ENCODE measurements at regions not wholly inside any gene's neighbourhood (a gene's known extent, or its start where the extent isn't known, plus 50 kb on each side); places are given as distances from the start of the nearest gene placed in this dataset.

GRCh38 chr6:146990821-146991798, 213.1 kb upstream of the STXBP5 start:
- Histone ChIP-seq H3K36me3 (ENCODE audit: control insufficient read depth in 4 of 4, insufficient read depth in 4 of 4, low read length in 4 of 4) (no peaks in the 10 kb centered on the region), H3K9ac (ENCODE audit: insufficient read depth in 1 of 2, low read length in 2 of 2) (no peak overlapping the region), H3K27me3 (ENCODE audit: control insufficient read depth in 3 of 3, insufficient read depth in 3 of 3, low read length in 2 of 3) (no peaks in the 10 kb centered on the region), H3K4me1 (ENCODE audit: control insufficient read depth in 5 of 5, insufficient read depth in 5 of 5, low read length in 5 of 5) (no peaks in the 10 kb centered on the region), H3K27ac (ENCODE audit: low read depth in 1 of 2, low read length in 1 of 2) (no peak overlapping the region), H3K9me3 (ENCODE audit: control insufficient read depth in 4 of 4, insufficient read depth in 3 of 4, low read length in 3 of 4) (no peaks in the 10 kb centered on the region), H3K4me3 (no peak overlapping the region)
- WGBS, 2 donors = 78 to 84% methylated on average over 11 of the region's 11 CpGs
- no peak for ATAC-seq (ENCODE audit: insufficient read depth, low FRiP score)
- no peak for DNase-seq
- TF ChIP-seq CTCF (IDR thresholded peaks at IDR 0.05; ENCODE audit: control extremely low read depth, extremely low read depth) = no peak

- Histone ChIP-seq H3K4me1 (ENCODE audit: control insufficient read depth in 5 of 5, insufficient read depth in 5 of 5, low read length in 5 of 5) (no peaks in the 10 kb centered on the region), H3K36me3 (ENCODE audit: control insufficient read depth in 4 of 4, insufficient read depth in 4 of 4, low read length in 4 of 4) (no peaks in the 10 kb centered on the region), H3K27ac (ENCODE audit: low read depth in 1 of 2, low read length in 1 of 2) (no peak overlapping the region), H3K9me3 (ENCODE audit: control insufficient read depth in 4 of 4, insufficient read depth in 3 of 4, low read length in 3 of 4) (no peaks in the 10 kb centered on the region), H3K27me3 (ENCODE audit: control insufficient read depth in 3 of 3, insufficient read depth in 3 of 3, low read length in 2 of 3) (no peaks in the 10 kb centered on the region), H3K4me3 (no peak overlapping the region), H3K9ac (ENCODE audit: insufficient read depth in 1 of 2, low read length in 2 of 2) (no peak overlapping the region)
- TF ChIP-seq CTCF (IDR thresholded peaks at IDR 0.05; ENCODE audit: control extremely low read depth, extremely low read depth) = no peak
- DNase-seq (no peak), ATAC-seq (ENCODE audit: insufficient read depth, low FRiP score) (no peak)
- 95 to 96% methylated on average over 1 of the region's 1 CpG for WGBS, 2 donors
These were observed 207.2 kb upstream of the STXBP5 start for GRCh38 chr6:146997062-146997461.

- no peak overlapping the region for H3K4me3 ChIP-seq
- 91 to 97% methylated on average over 5 of the region's 5 CpGs for WGBS, 2 donors
These were observed 204.5 kb upstream of the STXBP5 start for GRCh38 chr6:146999766-147000165.

More at GRCh38 chr6:146999766-147000165, 204.5 kb upstream of the STXBP5 start:
- Histone ChIP-seq H3K36me3 (ENCODE audit: control insufficient read depth in 4 of 4, insufficient read depth in 4 of 4, low read length in 4 of 4) (no peaks in the 10 kb centered on the region), H3K27me3 (ENCODE audit: control insufficient read depth in 3 of 3, insufficient read depth in 3 of 3, low read length in 2 of 3) (no peaks in the 10 kb centered on the region), H3K4me1 (ENCODE audit: control insufficient read depth in 5 of 5, insufficient read depth in 5 of 5, low read length in 5 of 5) (no peaks in the 10 kb centered on the region), H3K9ac (ENCODE audit: insufficient read depth in 1 of 2, low read length in 2 of 2) (no peak overlapping the region), H3K9me3 (ENCODE audit: control insufficient read depth in 4 of 4, insufficient read depth in 3 of 4, low read length in 3 of 4) (no peaks in the 10 kb centered on the region), H3K27ac (ENCODE audit: low read depth in 1 of 2, low read length in 1 of 2) (no peak overlapping the region)
- DNase-seq (no peak), ATAC-seq (ENCODE audit: insufficient read depth, low FRiP score) (no peak)
- no peak for TF ChIP-seq CTCF (IDR thresholded peaks at IDR 0.05; ENCODE audit: control extremely low read depth, extremely low read depth)

Measured in lung (tissue), 11 donors.